Uterus (tissue), 2 donors: ENCODE measurements at regions not wholly inside any gene's neighbourhood (a gene's known extent, or its start where the extent isn't known, plus 50 kb on each side); places are given as distances from the start of the nearest gene placed in this dataset.

ENCODE experiments used
- POLR2A ChIP-seq, 2 donors: fragments of 450-650 bp; IDR thresholded peaks; one replicate each; pipeline ENCODE4 v1.6.1; 2016; ENCODE audit warnings: antibody characterized with exemption in 2 of 2, mild to moderate bottlenecking in 1 of 2, moderate library complexity in 1 of 2
- TF ChIP-seq, protein P1 (sequence below), 4 experiments: fragments of 200-600 bp in 2 of 4; fragments of 450-650 bp in 2 of 4; sonication (generic) in 2 of 4; IDR thresholded peaks; one replicate each; pipeline ENCODE4 v1.5.1; 2016 to 2019; ENCODE audit warnings: antibody characterized with exemption in 4 of 4, mild to moderate bottlenecking in 2 of 4, moderate library complexity in 1 of 4

DNA sequence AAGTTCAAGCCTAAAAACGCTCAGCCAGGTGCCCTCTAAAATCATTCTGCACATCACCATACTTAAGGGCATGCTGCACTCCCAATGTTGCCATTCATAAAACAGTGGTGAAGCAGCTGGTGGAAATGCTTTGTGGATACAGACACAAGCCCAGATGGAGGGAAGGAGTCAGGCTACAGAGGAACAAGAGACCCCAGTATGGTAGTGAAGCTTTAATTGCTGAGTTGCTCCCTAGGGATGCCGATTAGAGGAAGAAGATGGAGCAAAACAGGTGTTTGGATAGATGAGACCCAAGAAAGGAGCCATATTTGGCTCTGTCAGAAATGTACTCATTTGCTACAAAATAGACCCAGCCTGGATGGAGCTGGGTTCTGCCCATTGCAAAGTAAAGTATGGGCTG is 230.5 kb downstream of the NSG2 start:
- TF ChIP-seq, protein P1, sequence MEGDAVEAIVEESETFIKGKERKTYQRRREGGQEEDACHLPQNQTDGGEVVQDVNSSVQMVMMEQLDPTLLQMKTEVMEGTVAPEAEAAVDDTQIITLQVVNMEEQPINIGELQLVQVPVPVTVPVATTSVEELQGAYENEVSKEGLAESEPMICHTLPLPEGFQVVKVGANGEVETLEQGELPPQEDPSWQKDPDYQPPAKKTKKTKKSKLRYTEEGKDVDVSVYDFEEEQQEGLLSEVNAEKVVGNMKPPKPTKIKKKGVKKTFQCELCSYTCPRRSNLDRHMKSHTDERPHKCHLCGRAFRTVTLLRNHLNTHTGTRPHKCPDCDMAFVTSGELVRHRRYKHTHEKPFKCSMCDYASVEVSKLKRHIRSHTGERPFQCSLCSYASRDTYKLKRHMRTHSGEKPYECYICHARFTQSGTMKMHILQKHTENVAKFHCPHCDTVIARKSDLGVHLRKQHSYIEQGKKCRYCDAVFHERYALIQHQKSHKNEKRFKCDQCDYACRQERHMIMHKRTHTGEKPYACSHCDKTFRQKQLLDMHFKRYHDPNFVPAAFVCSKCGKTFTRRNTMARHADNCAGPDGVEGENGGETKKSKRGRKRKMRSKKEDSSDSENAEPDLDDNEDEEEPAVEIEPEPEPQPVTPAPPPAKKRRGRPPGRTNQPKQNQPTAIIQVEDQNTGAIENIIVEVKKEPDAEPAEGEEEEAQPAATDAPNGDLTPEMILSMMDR (IDR thresholded peaks at IDR 0.05): no peak
- no peak for TF ChIP-seq POLR2A (IDR thresholded peaks at IDR 0.05)
